H1 (cell line): ENCODE measurements at regions not wholly inside any gene's neighbourhood (a gene's known extent, or its start where the extent isn't known, plus 50 kb on each side); places are given as distances from the start of the nearest gene placed in this dataset.

ENCODE experiments used
- CTCF ChIA-PET: fragments of 300-600 bp; sonication (Branson Sonifier 250); formaldehyde crosslinking; loops from one replicate; lab custom pipeline; 2021; ENCODE audit not compliant: partially characterized antibody; lab: Charles Lee
- POLR2A ChIA-PET: fragments of 300-600 bp; sonication (Branson Sonifier 250); formaldehyde crosslinking; loops from one replicate; lab custom pipeline; 2021; ENCODE audit warnings: inconsistent platforms; ENCODE audit not compliant: partially characterized antibody; lab: Charles Lee
- DNase-seq, 2 experiments: peaks; one replicate each; pipeline versions ENCODE4 v3.0.0 to v3.0.0-alpha.2; 2010 to 2022; ENCODE audit warnings: low spot score in 2 of 2, low read depth in 1 of 2, mixed read lengths in 1 of 2
- FAIRE-seq: peaks from 2 replicates; lab custom pipeline; 2011; peaks lifted over from hg19 to GRCh38; lab: Jason Lieb, UNC
- H2AFZ ChIP-seq: 2 replicates; pipeline ENCODE4 v1.8.1; 2012; ENCODE audit warnings: low read length, inconsistent platforms
- H2AK5ac ChIP-seq: 2 replicates; pipeline ENCODE4 v1.6.1; 2013; ENCODE audit warnings: low read depth, low read length
- H2BK120ac ChIP-seq: replicated peaks from 2 replicates; pipeline ENCODE3; 2013; ENCODE audit warnings: low read depth, low read length, inconsistent platforms
- H2BK12ac ChIP-seq: 2 replicates; pipeline ENCODE4 v1.6.1; 2013; ENCODE audit warnings: low read depth, low read length
- H2BK15ac ChIP-seq: 2 replicates; pipeline ENCODE4 v1.6.1; 2013; ENCODE audit warnings: low read length
- H2BK20ac ChIP-seq: 2 replicates; pipeline ENCODE4 v1.6.1; 2013; ENCODE audit warnings: low read length
- H2BK5ac ChIP-seq: 2 replicates; pipeline ENCODE4 v1.6.1; 2013; ENCODE audit warnings: low read depth, low read length
- H3K14ac ChIP-seq: 2 replicates; pipeline ENCODE4 v1.6.1; 2013; ENCODE audit warnings: inconsistent platforms; ENCODE audit not compliant: insufficient read length
- H3K18ac ChIP-seq: 2 replicates; pipeline ENCODE4 v1.6.1; 2013; ENCODE audit warnings: low read length; ENCODE audit errors: extremely low read depth
- H3K23ac ChIP-seq: 2 replicates; pipeline ENCODE4 v1.6.1; 2013; ENCODE audit warnings: inconsistent platforms; ENCODE audit not compliant: insufficient read length
- H3K23me2 ChIP-seq: 2 replicates; pipeline ENCODE4 v1.6.1; 2013; ENCODE audit warnings: low read depth, low read length
- H3K27ac ChIP-seq: 2 replicates; pipeline ENCODE4 v1.6.1; 2011; ENCODE audit warnings: low read depth, low read length, inconsistent platforms
- H3K27me3 ChIP-seq, 4 experiments: replicated peaks in 1 of 4; 1 replicate in 1 of 4; 2 replicates in 3 of 4; pipeline versions ENCODE4 v1.6.1 to v1.8.1; 2011 to 2013; ENCODE audit warnings: low read length in 3 of 4, mild to moderate bottlenecking in 3 of 4, inconsistent platforms in 2 of 4, mixed read lengths in 2 of 4, moderate library complexity in 1 of 4; ENCODE audit not compliant: control insufficient read depth in 3 of 4, insufficient read depth in 3 of 4; ENCODE audit errors: extremely low read depth in 1 of 4
- H3K36me3 ChIP-seq, 4 experiments: 2 replicates each; pipeline versions ENCODE4 v1.6.1 to v1.8.1; 2011 to 2013; ENCODE audit warnings: mild to moderate bottlenecking in 4 of 4, low read length in 3 of 4, moderate library complexity in 2 of 4, control low read depth in 1 of 4, inconsistent platforms in 1 of 4; ENCODE audit not compliant: insufficient read depth in 4 of 4, control insufficient read depth in 2 of 4
- H3K4ac ChIP-seq: replicated peaks from 2 replicates; pipeline ENCODE3; 2013; ENCODE audit warnings: low read length, low read depth, mixed read lengths, inconsistent platforms; ENCODE audit not compliant: insufficient read length
- H3K4me1 ChIP-seq, 4 experiments: replicated peaks in 1 of 4; 1 replicate in 1 of 4; 2 replicates in 3 of 4; pipeline versions ENCODE4 v1.6.1 to v1.8.1; 2011 to 2013; ENCODE audit warnings: low read length in 3 of 4, inconsistent platforms in 2 of 4, mixed read lengths in 1 of 4; ENCODE audit not compliant: insufficient read depth in 4 of 4, control insufficient read depth in 3 of 4
- H3K4me2 ChIP-seq, 2 experiments: 2 replicates each; pipeline versions ENCODE4 v1.6.1 to v1.8.1; 2011 to 2013; ENCODE audit warnings: low read depth in 2 of 2, low read length in 2 of 2, control low read depth in 1 of 2, inconsistent platforms in 1 of 2, mild to moderate bottlenecking in 1 of 2; ENCODE audit not compliant: insufficient read depth in 1 of 2
- H3K4me3 ChIP-seq, 4 experiments: fragments of 200-600, 300-600 bp in 1 of 4; sonication (generic), shearing (Covaris generic), sonication (Bioruptor Twin) in 1 of 4; 2 replicates each; pipeline versions ENCODE4 v1.5.1 to v1.8.1; 2011 to 2016; ENCODE audit warnings: low read length in 4 of 4, low read depth in 3 of 4, control low read depth in 2 of 4, inconsistent platforms in 2 of 4, mild to moderate bottlenecking in 2 of 4, mixed read lengths in 1 of 4, moderate library complexity in 1 of 4; ENCODE audit not compliant: insufficient read depth in 2 of 4; ENCODE audit errors: extremely low read depth in 1 of 4
- H3K56ac ChIP-seq: replicated peaks from 2 replicates; pipeline ENCODE3; 2013; ENCODE audit warnings: low read depth, mild to moderate bottlenecking, mixed read lengths, low read length, inconsistent platforms; ENCODE audit not compliant: insufficient read length
- H3K79me1 ChIP-seq: 2 replicates; pipeline ENCODE4 v1.6.1; 2013; ENCODE audit warnings: low read depth, low read length, control low read depth
- H3K79me2 ChIP-seq, 2 experiments: 2 replicates each; pipeline versions ENCODE4 v1.6.1 to v1.8.1; 2012 to 2013; ENCODE audit warnings: low read length in 2 of 2, mild to moderate bottlenecking in 2 of 2, inconsistent platforms in 1 of 2; ENCODE audit not compliant: insufficient read depth in 2 of 2, control insufficient read depth in 1 of 2
- H3K9ac ChIP-seq, 4 experiments: replicated peaks in 1 of 4; 1 replicate in 1 of 4; 2 replicates in 3 of 4; pipeline versions ENCODE4 v1.6.1 to v1.8.1; 2011 to 2013; ENCODE audit warnings: low read depth in 3 of 4, low read length in 3 of 4, control low read depth in 2 of 4, mild to moderate bottlenecking in 2 of 4, moderate library complexity in 2 of 4, inconsistent platforms in 1 of 4; ENCODE audit errors: extremely low read depth in 1 of 4
- H3K9me3 ChIP-seq, 2 experiments: 2 replicates each; pipeline versions ENCODE4 v1.6.1 to v1.8.1; 2012 to 2013; ENCODE audit warnings: mild to moderate bottlenecking in 2 of 2, moderate library complexity in 2 of 2, control low read depth in 1 of 2, inconsistent platforms in 1 of 2, low read depth in 1 of 2, low read length in 1 of 2, mixed read lengths in 1 of 2; ENCODE audit not compliant: insufficient read depth in 2 of 2
- H4K20me1 ChIP-seq, 2 experiments: replicated peaks in 1 of 2; 2 replicates each; pipeline versions ENCODE3 to v1.8.1; 2011 to 2013; ENCODE audit warnings: inconsistent platforms in 2 of 2, low read length in 2 of 2, mild to moderate bottlenecking in 1 of 2; ENCODE audit not compliant: insufficient read depth in 2 of 2, control insufficient read depth in 1 of 2
- H4K5ac ChIP-seq: 2 replicates; pipeline ENCODE4 v1.6.1; 2013; ENCODE audit warnings: low read length, low read depth, mixed read lengths, inconsistent platforms; ENCODE audit not compliant: insufficient read length
- H4K8ac ChIP-seq: 2 replicates; pipeline ENCODE4 v1.8.0; 2013; ENCODE audit warnings: mild to moderate bottlenecking, moderate library complexity, low read length, inconsistent platforms; ENCODE audit not compliant: insufficient read depth; ENCODE audit errors: extremely low read depth
- H4K91ac ChIP-seq: replicated peaks from 2 replicates; pipeline ENCODE3; 2013; ENCODE audit warnings: low read length, mixed read lengths, inconsistent platforms; ENCODE audit not compliant: insufficient read length
- TBP ChIP-seq: IDR thresholded peaks from 2 replicates; pipeline ENCODE4 v1.6.1; 2011; ENCODE audit warnings: low read depth, low read length, improper control_type of control experiment

- no peaks in the 10 kb centered on the region for H4K20me1 ChIP-seq
- H3K36me3 ChIP-seq: no peaks in the 10 kb centered on the region
- H3K56ac ChIP-seq: no peak overlapping the region
- no peak overlapping the region for H4K5ac ChIP-seq
- H3K79me2 ChIP-seq: no peaks in the 10 kb centered on the region
- H2AK5ac ChIP-seq: no peak overlapping the region
- ChIA-PET POLR2A (interaction anchor here (1.0 to 1.1 kb wide), 2 partner anchors 9 to 114 kb away, joined by 3 read pairs; no protein-coding TSS in a partner anchor), CTCF (interaction anchor here (0.6 to 3.7 kb wide), 4 partner anchors 15 to 75 kb away, joined by 3 to 22 read pairs (median 13); no protein-coding TSS in a partner anchor)
- H3K27ac ChIP-seq: no peak overlapping the region
- H3K18ac ChIP-seq: no peak overlapping the region
- H4K91ac ChIP-seq: no peak overlapping the region
- no peak overlapping the region for H2AFZ ChIP-seq
- no peaks in the 10 kb centered on the region for H3K9me3 ChIP-seq
- FAIRE-seq (no peak), DNase-seq (no peak)
- H2BK15ac ChIP-seq: no peak overlapping the region
- no peaks in the 10 kb centered on the region for H3K23me2 ChIP-seq
- H3K9ac ChIP-seq: no peak overlapping the region
- H3K23ac ChIP-seq: no peak overlapping the region
- H4K8ac ChIP-seq: no peak overlapping the region
- no peak for TF ChIP-seq TBP
- H3K27me3 ChIP-seq: no peaks in the 10 kb centered on the region; a peak in 1 of 7 replicates
- no peak overlapping the region for H2BK120ac ChIP-seq
- H3K4me2 ChIP-seq: no peak overlapping the region
- H3K4me1 ChIP-seq: peaks cover 0 to 6% (median 3%) of the 10 kb centered on the region in 4 experiments; a peak in 5 of 7 replicates
- H2BK20ac ChIP-seq: no peak overlapping the region
- no peak overlapping the region for H3K14ac ChIP-seq
- H3K4me3 ChIP-seq: no peak overlapping the region
- H3K79me1 ChIP-seq: no peaks in the 10 kb centered on the region
- no peak overlapping the region for H2BK5ac ChIP-seq
- no peak overlapping the region for H2BK12ac ChIP-seq
- H3K4ac ChIP-seq: no peak overlapping the region
Observed at GRCh38 chr1:112788561-112788960, 73.4 kb upstream of the PPM1J start.
